Effector memory CD4-positive, alpha-beta T cell (primary cell): ENCODE measurements at regions not wholly inside any gene's neighbourhood (a gene's known extent, or its start where the extent isn't known, plus 50 kb on each side); places are given as distances from the start of the nearest gene placed in this dataset.
"Not testable (repeated sequence)": the region's sequence is repeated elsewhere in the genome, so short reads cannot be mapped to it uniquely, and the experiment has no call there.

Experiments
- DNase-seq, 3 donors: peaks; one replicate each; pipeline ENCODE4 v3.0.0-alpha.2; 2020
- H3K27ac ChIP-seq: 2 replicates; pipeline ENCODE4 v1.7.0; 2013; ENCODE audit warnings: mild to moderate bottlenecking, low read length, moderate library complexity; ENCODE audit not compliant: insufficient read depth, poor library complexity, severe bottlenecking
- H3K27me3 ChIP-seq: replicated peaks from 2 replicates; pipeline ENCODE4 v1.7.0; 2013; ENCODE audit warnings: mild to moderate bottlenecking, low read length; ENCODE audit not compliant: insufficient read depth, control insufficient read depth, poor library complexity, severe bottlenecking
- H3K36me3 ChIP-seq: 2 replicates; pipeline ENCODE4 v1.7.0; 2013; ENCODE audit warnings: mild to moderate bottlenecking, low read length, moderate library complexity; ENCODE audit not compliant: control insufficient read depth, insufficient read depth
- H3K4me1 ChIP-seq: 2 replicates; pipeline ENCODE4 v1.7.0; 2013; ENCODE audit warnings: low read length, mild to moderate bottlenecking; ENCODE audit not compliant: control insufficient read depth, insufficient read depth, poor library complexity, severe bottlenecking
- H3K4me3 ChIP-seq: 2 replicates; pipeline ENCODE4 v1.7.0; 2013; ENCODE audit warnings: low read length, low read depth, mild to moderate bottlenecking; ENCODE audit not compliant: insufficient read depth, poor library complexity, severe bottlenecking
- H3K9me3 ChIP-seq: 2 replicates; pipeline ENCODE4 v1.7.0; 2013; ENCODE audit warnings: mild to moderate bottlenecking, low read length, moderate library complexity; ENCODE audit not compliant: control insufficient read depth

DNA sequence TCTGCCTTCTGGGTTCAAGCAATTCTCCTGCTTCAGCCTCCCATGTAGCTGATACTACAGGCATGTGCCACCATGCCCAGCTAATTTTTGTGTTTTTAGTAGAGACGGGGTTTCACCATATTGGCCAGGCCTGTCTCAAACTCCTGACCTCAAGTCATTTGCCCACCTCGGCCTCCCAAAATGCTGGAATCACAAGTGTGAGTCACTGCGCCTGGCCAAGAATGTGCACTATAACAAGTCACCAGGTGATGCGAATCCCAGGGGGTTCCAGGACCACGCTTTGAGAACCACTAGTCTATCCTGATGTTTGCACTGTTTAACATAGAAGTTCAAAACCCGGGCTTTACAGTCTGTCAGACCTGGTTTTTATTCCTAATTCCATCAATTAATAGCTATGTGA lies 144.8 kb downstream of the SUCLG1 start:
- no peaks in the 10 kb centered on the region for H3K36me3 ChIP-seq
- H3K9me3 ChIP-seq, result no peaks in the 10 kb centered on the region
- no peak overlapping the region for H3K27ac ChIP-seq
- no peaks in the 10 kb centered on the region for H3K4me1 ChIP-seq
- DNase-seq, result no peak
- H3K4me3 ChIP-seq, result no peak overlapping the region
- H3K27me3 ChIP-seq, result no peaks in the 10 kb centered on the region

DNA sequence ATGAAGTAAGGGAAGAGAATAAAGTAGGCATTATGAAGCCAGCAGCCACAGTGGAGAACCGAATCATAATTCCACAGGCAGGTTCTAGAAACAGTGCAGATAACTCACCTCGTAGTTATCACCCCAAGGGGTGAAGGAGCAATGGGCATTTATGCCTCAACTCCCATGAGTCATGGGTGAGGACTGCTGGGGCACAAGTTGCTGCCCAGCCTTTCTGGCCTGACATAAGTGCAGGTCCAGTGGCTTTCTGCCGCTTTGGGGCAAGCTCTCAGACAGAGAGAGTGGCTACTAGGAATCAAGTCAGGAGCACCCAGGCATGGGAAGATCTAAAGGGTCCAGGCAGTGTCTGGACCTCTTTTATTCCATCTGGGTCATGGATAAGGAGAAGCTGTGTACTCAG lies 149.8 kb downstream of the SUCLG1 start:
- no peaks in the 10 kb centered on the region for H3K27me3 ChIP-seq
- H3K27ac ChIP-seq, result no peak overlapping the region
- DNase-seq, result no peak
- H3K36me3 ChIP-seq, result no peaks in the 10 kb centered on the region
- no peaks in the 10 kb centered on the region for H3K4me1 ChIP-seq
- no peak overlapping the region for H3K4me3 ChIP-seq
- no peaks in the 10 kb centered on the region for H3K9me3 ChIP-seq

DNA sequence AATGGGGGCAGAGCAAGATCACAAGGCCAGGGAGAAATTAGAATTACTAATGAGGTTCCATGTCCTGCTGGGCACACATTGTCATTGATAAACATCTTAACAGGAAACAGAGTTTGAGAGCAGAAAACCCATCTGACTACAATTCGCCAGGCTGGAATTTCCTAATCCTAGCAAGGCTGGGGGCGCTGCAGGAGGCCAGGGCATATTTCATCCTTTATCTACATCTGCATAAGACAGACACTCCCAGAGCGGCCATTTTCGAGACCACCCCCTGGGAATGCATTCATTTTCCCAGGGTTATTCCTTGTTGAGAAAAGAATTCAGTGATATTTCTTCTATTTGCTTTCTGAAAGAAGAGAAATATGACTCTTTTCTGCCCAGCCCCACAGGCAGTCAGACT lies 152.7 kb downstream of the SUCLG1 start:
- H3K36me3 ChIP-seq, result no peaks in the 10 kb centered on the region

DNA sequence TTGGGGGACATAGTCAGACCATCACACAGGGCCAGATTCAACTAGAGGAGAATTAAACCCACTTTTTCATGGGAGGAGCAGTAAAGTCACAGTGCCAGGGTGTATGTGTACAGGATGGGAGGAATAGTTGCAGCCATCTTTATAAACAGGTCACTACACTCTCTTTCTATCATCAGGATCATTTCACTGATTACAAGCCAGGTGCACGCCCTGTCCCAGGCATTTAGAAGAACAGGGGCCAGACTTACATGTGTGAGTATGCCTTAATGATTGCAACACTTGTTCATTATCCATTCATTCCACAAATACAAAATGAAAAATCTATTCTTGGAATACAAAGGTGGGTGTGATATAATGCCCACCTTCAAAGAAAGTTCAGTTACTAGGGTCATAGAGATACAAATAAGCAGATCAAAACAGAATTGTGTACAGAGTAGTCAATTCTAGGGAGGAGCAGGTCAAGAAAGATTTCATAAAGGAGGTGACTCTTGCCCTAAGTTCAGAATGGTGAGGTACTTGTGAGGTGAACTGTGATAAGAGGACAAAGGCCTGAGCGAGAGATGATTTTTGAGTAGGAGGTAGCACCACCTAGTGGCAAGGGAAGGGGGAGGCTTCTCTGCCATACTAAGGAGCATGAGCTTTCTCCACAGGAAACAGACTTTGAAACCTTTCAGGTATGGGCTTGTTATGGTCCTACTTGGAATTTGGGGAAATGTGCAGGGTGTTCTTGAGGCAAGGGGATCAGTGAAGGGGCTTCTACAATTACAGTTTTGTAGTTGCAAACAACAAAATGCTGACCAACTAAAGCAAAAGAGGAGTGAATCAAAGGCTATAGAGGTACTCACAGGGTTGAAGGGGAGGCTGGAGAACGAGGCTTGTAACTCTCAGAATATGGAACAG lies 156.3 kb downstream of the SUCLG1 start:
- no peaks in the 10 kb centered on the region for H3K9me3 ChIP-seq
- no peaks in the 10 kb centered on the region for H3K4me1 ChIP-seq
- H3K27ac ChIP-seq, result no peak overlapping the region
- no peak overlapping the region for H3K4me3 ChIP-seq
- H3K27me3 ChIP-seq, result no peaks in the 10 kb centered on the region
- DNase-seq, result peak in 1 of 3 donors; percentile 4
- H3K36me3 ChIP-seq, result no peaks in the 10 kb centered on the region

More for the DNA sequence above, 152.7 kb downstream of the SUCLG1 start:
- no peak for DNase-seq
- Histone ChIP-seq H3K27me3 (no peaks in the 10 kb centered on the region), H3K27ac (no peak overlapping the region), H3K4me3 (no peak overlapping the region), H3K9me3 (no peaks in the 10 kb centered on the region), H3K4me1 (no peaks in the 10 kb centered on the region)

DNA sequence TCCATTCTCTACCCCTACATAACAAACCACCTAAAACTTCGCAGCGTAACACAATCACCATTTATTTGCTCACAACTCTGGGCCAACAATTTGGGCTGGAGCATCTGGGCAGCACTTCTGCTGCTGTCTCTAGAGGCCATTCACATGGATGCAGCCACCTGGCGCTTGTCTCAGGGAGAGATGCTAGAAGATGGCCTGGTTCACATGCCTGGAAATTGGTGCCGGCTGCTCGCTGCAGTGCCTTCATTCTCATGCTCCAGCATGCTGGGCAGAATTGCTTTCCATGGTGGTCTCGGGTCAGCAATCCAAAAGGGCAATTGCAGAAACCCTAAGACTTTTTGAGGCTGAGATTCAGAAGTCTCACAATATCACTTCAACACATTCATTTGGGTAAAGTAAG lies 157.4 kb downstream of the SUCLG1 start:
- Histone ChIP-seq H3K9me3 (no peaks in the 10 kb centered on the region), H3K27me3 (no peaks in the 10 kb centered on the region), H3K4me3 (no peak overlapping the region), H3K36me3 (no peaks in the 10 kb centered on the region), H3K4me1 (no peaks in the 10 kb centered on the region), H3K27ac (no peak overlapping the region)
- DNase-seq, result no peak

DNA sequence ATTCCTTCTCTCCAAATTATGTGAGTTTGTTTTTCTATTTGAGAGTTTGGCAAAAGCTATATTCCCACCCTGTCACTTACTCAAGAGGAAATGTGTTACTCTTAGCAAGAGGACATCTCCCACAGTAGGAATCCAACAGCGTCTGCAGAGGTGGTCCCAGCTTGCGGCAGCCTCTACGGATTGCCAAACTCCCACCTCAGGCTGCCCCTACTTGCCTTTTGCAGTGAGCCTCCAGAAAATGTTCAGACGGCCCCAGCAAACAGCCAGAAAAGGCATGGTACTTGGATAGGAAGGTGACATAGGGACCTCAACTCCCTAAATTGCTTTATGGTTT lies 158.4 kb downstream of the SUCLG1 start:
- H3K27me3 ChIP-seq, result no peaks in the 10 kb centered on the region
- no peak overlapping the region for H3K4me3 ChIP-seq
- H3K4me1 ChIP-seq, result no peaks in the 10 kb centered on the region
- H3K9me3 ChIP-seq, result no peaks in the 10 kb centered on the region
- no peak for DNase-seq
- H3K27ac ChIP-seq, result no peak overlapping the region
- H3K36me3 ChIP-seq, result no peaks in the 10 kb centered on the region

DNA sequence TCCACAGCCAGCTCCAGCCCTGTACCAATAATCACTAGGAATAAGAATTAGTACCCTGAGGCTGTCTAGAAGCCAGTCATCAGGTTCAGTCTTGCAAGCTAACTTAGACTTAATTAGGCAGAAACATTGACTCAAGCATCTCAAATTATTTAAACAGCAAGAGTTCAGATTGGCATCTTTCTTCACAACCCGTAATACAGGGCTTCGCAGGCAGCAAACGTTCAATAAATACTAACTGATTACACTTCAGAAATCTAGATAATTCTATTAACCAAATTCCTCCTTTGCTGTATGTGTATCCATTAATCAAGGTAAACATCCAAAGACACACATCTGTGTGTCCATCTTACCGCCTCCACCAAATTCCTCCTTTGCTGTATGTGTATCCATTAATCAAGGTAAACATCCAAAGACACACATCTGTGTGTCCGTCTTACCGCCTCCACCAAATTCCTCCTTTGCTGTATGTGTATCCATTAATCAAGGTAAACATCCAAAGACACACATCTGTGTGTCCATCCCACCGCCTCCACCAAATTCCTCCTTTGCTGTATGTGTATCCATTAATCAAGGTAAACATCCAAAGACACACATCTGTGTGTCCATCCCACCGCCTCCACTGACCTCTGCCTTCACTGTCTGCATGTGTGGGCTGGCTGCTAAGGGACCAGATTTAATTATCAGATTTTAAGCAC lies 158.9 kb downstream of the SUCLG1 start:
- not testable (repeated sequence) for H3K9me3 ChIP-seq

DNA sequence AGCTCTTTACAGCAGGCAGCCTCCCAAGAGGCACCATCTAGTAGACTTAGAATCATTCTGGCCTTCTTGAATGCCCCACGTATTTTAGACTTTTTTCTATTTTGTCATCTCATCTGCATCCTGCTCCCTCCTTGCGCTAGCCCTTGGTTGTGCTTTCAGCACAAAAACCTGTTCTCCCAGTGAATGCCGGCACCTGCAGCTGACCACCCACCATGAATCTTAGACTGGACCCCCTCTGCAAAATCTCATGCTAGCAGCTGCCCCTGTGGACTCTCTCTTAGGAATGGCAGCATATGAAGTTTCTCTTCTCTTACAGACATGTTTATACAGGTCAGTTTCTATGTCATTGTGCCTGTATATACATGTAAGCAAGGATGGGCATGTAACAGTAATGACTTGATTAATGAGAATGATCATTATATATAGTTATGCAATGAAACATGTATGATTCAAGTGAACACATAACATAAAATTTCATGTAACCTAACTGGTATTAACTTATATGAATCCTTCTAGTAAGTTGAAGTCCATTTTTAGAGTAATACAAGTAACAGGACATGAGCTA lies 159.8 kb downstream of the SUCLG1 start:
- no peaks in the 10 kb centered on the region for H3K4me1 ChIP-seq
- DNase-seq, result no peak

More for the DNA sequence above, 158.9 kb downstream of the SUCLG1 start:
- H3K27me3 ChIP-seq, H3K4me3 ChIP-seq, H3K27ac ChIP-seq, DNase-seq, H3K36me3 ChIP-seq, H3K4me1 ChIP-seq: not testable (repeated sequence)

DNA sequence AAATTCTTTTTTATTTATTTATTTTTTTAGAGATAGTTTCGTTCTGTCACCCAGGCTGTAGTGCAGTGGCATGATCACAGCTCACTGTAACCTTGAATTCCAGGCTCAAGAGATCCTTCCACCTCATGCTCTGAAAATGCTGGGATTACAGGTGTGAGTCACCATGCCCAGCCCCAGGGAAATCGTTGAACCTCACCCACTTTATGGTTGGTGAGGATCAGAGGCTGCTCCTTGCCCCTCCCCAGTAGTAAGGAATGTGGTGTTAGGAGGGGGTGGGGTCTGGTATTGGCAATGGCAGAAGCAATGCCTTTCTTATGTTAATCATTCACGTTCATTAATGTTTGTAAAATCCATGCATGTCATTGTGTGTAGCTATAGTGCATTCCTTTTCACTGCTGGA lies 161.9 kb downstream of the SUCLG1 start:
- H3K4me3 ChIP-seq, result no peak overlapping the region
- H3K4me1 ChIP-seq, result no peaks in the 10 kb centered on the region
- H3K36me3 ChIP-seq, result no peaks in the 10 kb centered on the region
- H3K9me3 ChIP-seq, result no peaks in the 10 kb centered on the region
- no peak for DNase-seq
- H3K27ac ChIP-seq, result no peak overlapping the region
- H3K27me3 ChIP-seq, result no peaks in the 10 kb centered on the region

More for the DNA sequence above, 159.8 kb downstream of the SUCLG1 start:
- Histone ChIP-seq H3K27me3 (no peaks in the 10 kb centered on the region), H3K9me3 (no peaks in the 10 kb centered on the region), H3K27ac (no peak overlapping the region), H3K36me3 (no peaks in the 10 kb centered on the region), H3K4me3 (no peak overlapping the region)

DNA sequence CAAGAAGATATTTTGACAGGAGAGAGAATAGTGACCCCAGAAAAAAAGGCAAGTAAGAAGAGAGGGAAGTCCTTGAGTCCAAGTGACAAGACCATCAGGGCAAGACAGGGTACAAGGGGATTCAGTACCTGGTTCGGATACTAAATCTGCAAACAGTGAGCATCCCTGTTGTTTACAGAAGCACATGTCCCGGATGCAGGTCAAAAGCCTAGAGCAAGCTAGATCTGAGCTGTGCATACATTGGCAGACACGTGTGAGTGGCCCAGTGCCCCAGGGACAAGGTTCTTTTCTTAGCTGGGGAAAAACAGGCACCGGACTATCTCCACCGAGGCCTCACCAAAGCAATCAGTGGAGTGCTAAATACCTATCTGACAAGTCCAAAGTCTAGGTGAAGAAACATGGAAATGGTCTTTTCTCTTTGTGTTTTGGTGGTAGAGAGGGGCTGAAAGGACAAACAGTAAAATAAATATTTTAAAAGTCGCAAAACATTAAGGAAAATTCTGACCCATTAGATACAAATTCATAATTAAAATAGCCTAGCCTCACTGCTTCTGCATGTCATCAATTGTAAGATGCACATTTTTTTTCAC lies 165.2 kb downstream of the SUCLG1 start:
- DNase-seq, result no peak
- Histone ChIP-seq H3K4me3 (no peak overlapping the region), H3K9me3 (no peaks in the 10 kb centered on the region), H3K4me1 (no peaks in the 10 kb centered on the region), H3K27me3 (no peaks in the 10 kb centered on the region), H3K36me3 (no peaks in the 10 kb centered on the region), H3K27ac (no peak overlapping the region)
